MCF 10A (cell line): ENCODE measurements at regions not wholly inside any gene's neighbourhood (a gene's known extent, or its start where the extent isn't known, plus 50 kb on each side); places are given as distances from the start of the nearest gene placed in this dataset.
A peak's percentile ranks its signal among the peaks of the same experiment; 100 is the strongest.
"Not testable (repeated sequence)": the region's sequence is repeated elsewhere in the genome, so short reads cannot be mapped to it uniquely, and the experiment has no call there.

Source experiments
- BruUV-seq: library from RNA; stranded (reverse); fragments of 400-500 nt; replicated peaks from 2 replicates; lab custom pipeline; 2021; lab: Mats Ljungman, UMichigan
- CTCF ChIA-PET: fragments of 300-600 bp; sonication (Branson Sonifier 250); formaldehyde crosslinking; extraction: SDS; loops from one replicate; lab custom pipeline; 2021; ENCODE audit warnings: antibody characterized with exemption, inconsistent platforms; lab: Yijun Ruan, JAX
- POLR2A ChIA-PET: fragments of 300-600, 350-650 bp; sonication (Branson Sonifier 250); formaldehyde crosslinking; extraction: SDS; loops from one replicate; lab custom pipeline; 2020; ENCODE audit warnings: antibody characterized with exemption, inconsistent platforms; lab: Yijun Ruan, JAX
- DNase-seq: peaks from one replicate; pipeline ENCODE4 v3.0.0-alpha.2; 2018; ENCODE audit not compliant: unreplicated experiment
- H3K27ac Mint-ChIP-seq: one replicate; pipeline ENCODE4 v1.8.0; 2022; ENCODE audit warnings: mild to moderate bottlenecking, low read depth, mixed read lengths; ENCODE audit not compliant: unreplicated experiment
- H3K27me3 Mint-ChIP-seq: one replicate; pipeline ENCODE4 v1.8.0; 2022; ENCODE audit warnings: mixed read lengths; ENCODE audit not compliant: insufficient read depth, unreplicated experiment
- H3K36me3 Mint-ChIP-seq: one replicate; pipeline ENCODE4 v1.8.0; 2022; ENCODE audit warnings: mild to moderate bottlenecking, moderate library complexity, mixed read lengths; ENCODE audit not compliant: insufficient read depth, unreplicated experiment
- H3K4me1 Mint-ChIP-seq: one replicate; pipeline ENCODE4 v1.8.0; 2022; ENCODE audit warnings: mixed read lengths; ENCODE audit not compliant: insufficient read depth, unreplicated experiment
- H3K4me3 Mint-ChIP-seq: one replicate; pipeline ENCODE4 v1.8.0; 2022; ENCODE audit warnings: mild to moderate bottlenecking, moderate library complexity, mixed read lengths; ENCODE audit not compliant: unreplicated experiment
- H3K9me3 Mint-ChIP-seq: one replicate; pipeline ENCODE4 v1.8.0; 2022; ENCODE audit warnings: mixed read lengths; ENCODE audit not compliant: unreplicated experiment
- CTCF ChIP-seq: fragments of 200-600 bp; IDR thresholded peaks from one replicate; pipeline ENCODE4 v1.8.0; 2022; ENCODE audit warnings: antibody characterized with exemption, mild to moderate bottlenecking; ENCODE audit not compliant: unreplicated experiment
- intact Hi-C: fragments of 100-400 bp; cut with micrococcal nuclease; formaldehyde crosslinking; loops from 2 replicates; pipeline ENCODE4 v1.14.1; 2022

DNA sequence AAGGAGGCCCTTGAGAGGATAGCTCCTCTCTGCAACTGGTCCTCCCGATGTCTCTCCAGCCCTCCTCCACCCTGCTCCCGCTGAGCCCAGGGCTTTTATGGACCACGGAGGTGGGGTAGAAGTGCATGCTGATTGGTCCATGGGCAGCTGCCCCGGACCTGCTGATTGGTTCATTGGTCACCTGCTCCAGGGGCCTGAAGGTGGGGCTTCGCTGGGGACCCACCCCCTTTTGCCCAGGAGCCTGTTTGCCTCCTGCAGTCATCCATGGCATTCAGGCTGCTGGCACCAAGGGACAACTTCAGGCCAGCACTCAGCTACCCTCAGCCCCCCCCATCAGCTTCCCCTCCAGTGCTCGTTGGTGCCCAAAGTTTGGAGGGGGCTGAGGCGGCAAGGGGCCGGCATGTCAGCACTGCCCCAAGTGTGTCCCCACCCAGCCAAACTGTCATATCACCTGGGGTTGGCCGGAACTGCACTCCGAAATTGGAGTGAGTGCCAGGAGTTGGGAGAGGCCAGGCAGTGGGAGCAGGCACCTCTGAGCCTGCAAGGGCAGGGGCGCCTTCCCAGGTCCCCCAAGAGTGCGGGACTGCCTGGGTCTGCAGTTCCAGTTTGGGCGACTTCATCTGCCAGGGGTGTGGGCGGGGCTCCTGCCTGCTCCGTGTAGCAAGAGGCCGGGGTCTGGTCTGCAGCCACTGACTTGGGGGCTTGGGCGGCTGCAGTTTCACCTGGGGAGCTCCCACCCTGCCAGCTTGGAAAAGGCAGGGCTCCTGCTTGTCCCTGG lies 288.9 kb downstream of the RDH14 start:
- Mint-ChIP-seq H3K27me3 (no peaks in the 10 kb centered on the region), H3K9me3 (no peaks in the 10 kb centered on the region), H3K27ac (no peak overlapping the region), H3K4me3 (no peak overlapping the region), H3K4me1 (no peaks in the 10 kb centered on the region), H3K36me3 (no peaks in the 10 kb centered on the region)
- POLR2A ChIA-PET, result no interaction called here
- TF ChIP-seq CTCF, result no peak
- DNase-seq, result no peak
- intact Hi-C loops, result no loop called here
- BruUV-seq, result no TSS peak
- CTCF ChIA-PET, result interaction anchor here (0.9 kb wide), 1 partner anchor 9 kb away, joined by 3 read pairs; no protein-coding TSS in a partner anchor

- CTCF ChIA-PET, result interaction anchor here (0.6 kb wide), 2 partner anchors 177 to 259 kb away, joined by 3 to 6 read pairs; no protein-coding TSS in a partner anchor
- no peak overlapping the region for H3K27ac Mint-ChIP-seq
- no TSS peak for BruUV-seq
Observed at GRCh38 chr2:18268400-18268799, 292.1 kb downstream of the RDH14 start.

GRCh38 chr2:18267501-18267900 lies 293.0 kb downstream of the RDH14 start:
- H3K4me3 Mint-ChIP-seq, result no peak overlapping the region
- intact Hi-C loops, result no loop called here
- DNase-seq, result no peak
- H3K36me3 Mint-ChIP-seq, result no peaks in the 10 kb centered on the region
- no peak overlapping the region for H3K27ac Mint-ChIP-seq
- no peaks in the 10 kb centered on the region for H3K27me3 Mint-ChIP-seq
- ChIA-PET POLR2A (no interaction called here), CTCF (interaction anchor here (0.6 to 1.1 kb wide), 3 partner anchors 10 to 176 kb away, joined by 3 to 6 read pairs (median 3); no protein-coding TSS in a partner anchor)
- H3K9me3 Mint-ChIP-seq, result no peaks in the 10 kb centered on the region
- no TSS peak for BruUV-seq
- no peaks in the 10 kb centered on the region for H3K4me1 Mint-ChIP-seq
- TF ChIP-seq CTCF, result no peak

More at GRCh38 chr2:18268400-18268799, 292.1 kb downstream of the RDH14 start:
- no peaks in the 10 kb centered on the region for H3K4me1 Mint-ChIP-seq
- POLR2A ChIA-PET, result interaction anchor here (0.7 kb wide), 1 partner anchor 295 kb away, joined by 3 read pairs; no protein-coding TSS in a partner anchor
- no peak overlapping the region for H3K4me3 Mint-ChIP-seq
- DNase-seq, result peak; percentile 30
- H3K27me3 Mint-ChIP-seq, result no peaks in the 10 kb centered on the region
- no peaks in the 10 kb centered on the region for H3K36me3 Mint-ChIP-seq
- no peaks in the 10 kb centered on the region for H3K9me3 Mint-ChIP-seq
- intact Hi-C loops, result no loop called here
- TF ChIP-seq CTCF, result no peak

DNA sequence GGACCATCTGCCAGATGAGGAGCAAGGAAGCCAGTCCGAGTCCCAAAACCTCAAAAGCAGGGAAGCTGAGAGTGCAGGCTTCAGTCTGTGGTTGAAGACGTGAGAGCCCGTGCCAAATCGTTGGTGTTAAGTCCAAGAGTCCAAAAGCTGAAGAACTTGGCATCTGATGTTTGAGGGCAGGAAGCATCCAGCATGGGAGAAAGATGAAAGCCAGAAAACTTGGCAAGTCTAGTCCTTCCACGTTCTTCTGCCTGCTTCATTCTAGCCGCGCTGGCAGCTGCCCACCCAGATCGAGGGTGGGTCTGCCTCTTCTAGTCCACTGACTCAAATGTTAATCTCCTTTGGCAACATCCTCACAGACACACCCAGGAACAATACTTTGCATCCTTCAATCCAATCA lies 293.8 kb downstream of the RDH14 start:
- H3K36me3 Mint-ChIP-seq, intact Hi-C loops: not testable (repeated sequence)
- CTCF ChIA-PET, result interaction anchor here (1.1 kb wide), 1 partner anchor 11 kb away, joined by 3 read pairs; no protein-coding TSS in a partner anchor

More for the DNA sequence above, 293.8 kb downstream of the RDH14 start:
- H3K4me1 Mint-ChIP-seq, H3K4me3 Mint-ChIP-seq, BruUV-seq, POLR2A ChIA-PET, H3K27me3 Mint-ChIP-seq, DNase-seq, H3K27ac Mint-ChIP-seq, H3K9me3 Mint-ChIP-seq: not testable (repeated sequence)
